Activated CD4-positive, alpha-beta memory T cell treated with anti-CD3 and anti-CD28 coated beads, Interleukin-2, amount 10 ng/mL, durations not matched to agents 7 days and 5 days (primary cell): ENCODE measurements at regions not wholly inside any gene's neighbourhood (a gene's known extent, or its start where the extent isn't known, plus 50 kb on each side); places are given as distances from the start of the nearest gene placed in this dataset.
"Not testable (repeated sequence)": the region's sequence is repeated elsewhere in the genome, so short reads cannot be mapped to it uniquely, and the experiment has no call there.

Experiments
- CTCF ChIA-PET: fragments of 350-600 bp; sonication (Branson Sonifier 250); formaldehyde crosslinking; loops from one replicate; lab custom pipeline; 2021; ENCODE audit warnings: antibody characterized with exemption, inconsistent platforms; lab: Charles Lee
- POLR2A ChIA-PET: fragments of 350-600 bp; sonication (Branson Sonifier 250); formaldehyde crosslinking; loops from one replicate; lab custom pipeline; 2021; ENCODE audit warnings: antibody characterized with exemption; lab: Charles Lee
- DNase-seq: peaks from one replicate; pipeline ENCODE4 v3.0.0-alpha.2; 2020
- H3K27ac Mint-ChIP-seq: one replicate; pipeline ENCODE4 v1.8.0; 2021; ENCODE audit warnings: mild to moderate bottlenecking, mixed read lengths
- H3K27me3 Mint-ChIP-seq: one replicate; pipeline ENCODE4 v1.8.0; 2021; ENCODE audit warnings: mixed read lengths
- H3K36me3 Mint-ChIP-seq: one replicate; pipeline ENCODE4 v1.8.0; 2021; ENCODE audit warnings: low read depth, mixed read lengths
- H3K4me1 Mint-ChIP-seq: one replicate; pipeline ENCODE4 v1.8.0; 2021; ENCODE audit warnings: mixed read lengths
- H3K4me3 Mint-ChIP-seq: one replicate; pipeline ENCODE4 v1.8.0; 2021; ENCODE audit warnings: mild to moderate bottlenecking, mixed read lengths
- H3K9me3 Mint-ChIP-seq: one replicate; pipeline ENCODE4 v1.8.0; 2021; ENCODE audit warnings: mixed read lengths

- DNase-seq, result no peak
- H3K9me3 Mint-ChIP-seq, result no peaks in the 10 kb centered on the region
- POLR2A ChIA-PET, result no interaction called here
- no peak overlapping the region for H3K27ac Mint-ChIP-seq
- H3K27me3 Mint-ChIP-seq, result peaks cover 10% of the 10 kb centered on the region
- no peaks in the 10 kb centered on the region for H3K4me1 Mint-ChIP-seq
- no peaks in the 10 kb centered on the region for H3K36me3 Mint-ChIP-seq
- CTCF ChIA-PET, result no interaction called here
- H3K4me3 Mint-ChIP-seq, result no peak overlapping the region
Measured at GRCh38 chr6:140533526-140533925, 1159.1 kb upstream of the CITED2 start.

GRCh38 chr6:140504776-140505175, 1130.3 kb upstream of the CITED2 start:
- H3K27ac Mint-ChIP-seq, result no peak overlapping the region

GRCh38 chr6:140500849-140501248, 1126.4 kb upstream of the CITED2 start:
- no peaks in the 10 kb centered on the region for H3K9me3 Mint-ChIP-seq
- DNase-seq, result no peak
- no peaks in the 10 kb centered on the region for H3K36me3 Mint-ChIP-seq
- no peaks in the 10 kb centered on the region for H3K4me1 Mint-ChIP-seq
- H3K27ac Mint-ChIP-seq, result no peak overlapping the region
- H3K27me3 Mint-ChIP-seq, result no peaks in the 10 kb centered on the region
- H3K4me3 Mint-ChIP-seq, result no peak overlapping the region
- CTCF ChIA-PET, result interaction anchor here (0.7 kb wide), 1 partner anchor 550 kb away, joined by 4 read pairs; no protein-coding TSS in a partner anchor
- POLR2A ChIA-PET, result no interaction called here

More at GRCh38 chr6:140504776-140505175, 1130.3 kb upstream of the CITED2 start:
- no peaks in the 10 kb centered on the region for H3K9me3 Mint-ChIP-seq
- CTCF ChIA-PET, result no interaction called here
- no peaks in the 10 kb centered on the region for H3K36me3 Mint-ChIP-seq
- no peaks in the 10 kb centered on the region for H3K4me1 Mint-ChIP-seq
- H3K27me3 Mint-ChIP-seq, result no peaks in the 10 kb centered on the region
- no peak overlapping the region for H3K4me3 Mint-ChIP-seq
- POLR2A ChIA-PET, result no interaction called here
- no peak for DNase-seq

GRCh38 chr6:140499607-140500006, 1125.2 kb upstream of the CITED2 start:
- POLR2A ChIA-PET, result no interaction called here
- no peak for DNase-seq
- no peaks in the 10 kb centered on the region for H3K36me3 Mint-ChIP-seq
- H3K9me3 Mint-ChIP-seq, result no peaks in the 10 kb centered on the region
- no peaks in the 10 kb centered on the region for H3K4me1 Mint-ChIP-seq
- no peaks in the 10 kb centered on the region for H3K27me3 Mint-ChIP-seq
- CTCF ChIA-PET, result no interaction called here
- H3K4me3 Mint-ChIP-seq, result no peak overlapping the region
- no peak overlapping the region for H3K27ac Mint-ChIP-seq

GRCh38 chr6:140494321-140495108, 1120.1 kb upstream of the CITED2 start:
- H3K4me1 Mint-ChIP-seq, result no peaks in the 10 kb centered on the region
- H3K4me3 Mint-ChIP-seq, result no peak overlapping the region
- H3K27ac Mint-ChIP-seq, result no peak overlapping the region
- no peaks in the 10 kb centered on the region for H3K36me3 Mint-ChIP-seq
- H3K9me3 Mint-ChIP-seq, result no peaks in the 10 kb centered on the region
- no peak for DNase-seq
- ChIA-PET CTCF (no interaction called here), POLR2A (no interaction called here)
- H3K27me3 Mint-ChIP-seq, result no peaks in the 10 kb centered on the region

GRCh38 chr6:140493470-140493869, 1119.0 kb upstream of the CITED2 start:
- H3K4me3 Mint-ChIP-seq, H3K9me3 Mint-ChIP-seq, H3K27me3 Mint-ChIP-seq, CTCF ChIA-PET, DNase-seq, POLR2A ChIA-PET, H3K36me3 Mint-ChIP-seq, H3K27ac Mint-ChIP-seq, H3K4me1 Mint-ChIP-seq: not testable (repeated sequence)

GRCh38 chr6:140490081-140490480, 1115.6 kb upstream of the CITED2 start:
- H3K4me1 Mint-ChIP-seq, result no peaks in the 10 kb centered on the region
- CTCF ChIA-PET, result no interaction called here
- no peak for DNase-seq
- H3K4me3 Mint-ChIP-seq, result no peak overlapping the region
- no peak overlapping the region for H3K27ac Mint-ChIP-seq
- POLR2A ChIA-PET, result no interaction called here
- H3K27me3 Mint-ChIP-seq, result no peaks in the 10 kb centered on the region
- no peaks in the 10 kb centered on the region for H3K9me3 Mint-ChIP-seq
- H3K36me3 Mint-ChIP-seq, result no peaks in the 10 kb centered on the region

GRCh38 chr6:140487586-140487985, 1113.1 kb upstream of the CITED2 start:
- H3K9me3 Mint-ChIP-seq, result no peaks in the 10 kb centered on the region
- no peak overlapping the region for H3K4me3 Mint-ChIP-seq
- H3K27ac Mint-ChIP-seq, result no peak overlapping the region
- H3K36me3 Mint-ChIP-seq, result no peaks in the 10 kb centered on the region
- no peaks in the 10 kb centered on the region for H3K4me1 Mint-ChIP-seq
- ChIA-PET POLR2A (no interaction called here), CTCF (no interaction called here)
- H3K27me3 Mint-ChIP-seq, result no peaks in the 10 kb centered on the region
- DNase-seq, result no peak

- no peaks in the 10 kb centered on the region for H3K4me1 Mint-ChIP-seq
- no peaks in the 10 kb centered on the region for H3K9me3 Mint-ChIP-seq
- no peaks in the 10 kb centered on the region for H3K36me3 Mint-ChIP-seq
- CTCF ChIA-PET, result no interaction called here
- H3K27me3 Mint-ChIP-seq, result no peaks in the 10 kb centered on the region
- DNase-seq, result no peak
- H3K27ac Mint-ChIP-seq, result no peak overlapping the region
- H3K4me3 Mint-ChIP-seq, result no peak overlapping the region
- POLR2A ChIA-PET, result no interaction called here
Measured at GRCh38 chr6:140486450-140487361, 1112.3 kb upstream of the CITED2 start.

GRCh38 chr6:140485740-140486449, 1111.4 kb upstream of the CITED2 start:
- Mint-ChIP-seq H3K36me3 (no peaks in the 10 kb centered on the region), H3K4me3 (no peak overlapping the region), H3K27ac (no peak overlapping the region), H3K27me3 (no peaks in the 10 kb centered on the region), H3K9me3 (no peaks in the 10 kb centered on the region), H3K4me1 (no peaks in the 10 kb centered on the region)
- POLR2A ChIA-PET, result no interaction called here
- no peak for DNase-seq
- CTCF ChIA-PET, result no interaction called here

GRCh38 chr6:140480852-140481251, 1106.4 kb upstream of the CITED2 start:
- H3K27ac Mint-ChIP-seq, result no peak overlapping the region
- no peak overlapping the region for H3K4me3 Mint-ChIP-seq
- POLR2A ChIA-PET, result no interaction called here
- H3K36me3 Mint-ChIP-seq, result no peaks in the 10 kb centered on the region
- CTCF ChIA-PET, result no interaction called here
- DNase-seq, result no peak
- no peaks in the 10 kb centered on the region for H3K4me1 Mint-ChIP-seq
- no peaks in the 10 kb centered on the region for H3K27me3 Mint-ChIP-seq
- H3K9me3 Mint-ChIP-seq, result no peaks in the 10 kb centered on the region

GRCh38 chr6:140478631-140479030, 1104.2 kb upstream of the CITED2 start:
- Mint-ChIP-seq H3K4me3 (no peak overlapping the region), H3K27me3 (no peaks in the 10 kb centered on the region), H3K36me3 (no peaks in the 10 kb centered on the region), H3K27ac (no peak overlapping the region), H3K4me1 (no peaks in the 10 kb centered on the region), H3K9me3 (no peaks in the 10 kb centered on the region)
- DNase-seq, result no peak
- ChIA-PET CTCF (no interaction called here), POLR2A (no interaction called here)

GRCh38 chr6:140475086-140475485, 1100.6 kb upstream of the CITED2 start:
- Mint-ChIP-seq H3K9me3 (no peaks in the 10 kb centered on the region), H3K4me3 (no peak overlapping the region), H3K36me3 (no peaks in the 10 kb centered on the region), H3K4me1 (no peaks in the 10 kb centered on the region), H3K27me3 (no peaks in the 10 kb centered on the region), H3K27ac (no peak overlapping the region)
- ChIA-PET POLR2A (no interaction called here), CTCF (no interaction called here)
- no peak for DNase-seq
